HG03159 (cell line): ENCODE measurements at regions not wholly inside any gene's neighbourhood (a gene's known extent, or its start where the extent isn't known, plus 50 kb on each side); places are given as distances from the start of the nearest gene placed in this dataset.

Experiments
- ATAC-seq: cut with Tn5 transposase; IDR thresholded peaks from one replicate; pipeline ENCODE4 v1.9.1; 2021; ENCODE audit warnings: mild to moderate bottlenecking, moderate library complexity; ENCODE audit not compliant: unreplicated experiment

DNA sequence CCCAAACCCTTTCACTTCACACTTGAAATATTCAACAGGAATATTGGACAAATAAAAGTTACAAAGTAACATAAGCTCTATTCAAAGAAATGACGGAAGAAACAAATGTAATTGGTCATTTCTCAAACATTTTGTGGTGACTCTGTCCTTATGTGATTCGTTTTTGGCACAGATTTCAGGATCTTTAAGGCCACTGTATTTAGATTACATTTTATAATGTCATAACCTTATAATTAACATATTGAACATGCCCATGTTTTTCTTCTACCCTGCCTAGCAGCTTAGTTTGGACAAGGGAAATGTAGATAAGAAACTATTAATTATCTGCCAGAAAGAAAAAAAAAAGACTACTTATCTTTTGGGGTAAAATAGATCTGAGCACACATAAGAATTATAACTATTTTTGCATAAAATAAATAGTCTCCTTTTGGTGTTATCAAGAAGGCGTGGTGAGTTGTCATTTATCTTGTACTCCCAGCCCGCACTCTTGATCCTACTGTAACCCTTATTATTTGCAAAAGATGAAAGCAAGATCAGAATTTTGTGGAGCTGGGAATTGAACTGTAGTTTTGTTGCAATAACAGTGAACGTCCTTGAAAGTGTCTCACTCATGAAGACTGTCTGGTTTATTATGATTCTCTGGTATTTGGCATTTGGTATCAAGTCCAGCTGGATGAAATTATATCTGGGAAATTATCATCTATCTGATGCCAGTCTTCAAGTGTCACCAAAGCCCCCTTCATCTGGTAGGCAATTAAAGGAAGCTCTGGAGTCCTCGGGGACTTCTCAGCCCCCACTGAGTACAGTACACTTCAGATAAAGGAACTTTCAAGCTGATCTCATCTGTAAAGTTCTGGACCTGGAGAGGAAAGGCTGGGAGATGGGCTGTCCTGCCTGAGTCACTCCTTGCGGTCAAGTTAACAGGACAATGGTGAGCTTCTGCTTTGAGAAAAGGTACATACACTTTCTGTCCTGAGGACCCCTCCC lies 175.7 kb upstream of the INHBA start:
- no peak for ATAC-seq

DNA sequence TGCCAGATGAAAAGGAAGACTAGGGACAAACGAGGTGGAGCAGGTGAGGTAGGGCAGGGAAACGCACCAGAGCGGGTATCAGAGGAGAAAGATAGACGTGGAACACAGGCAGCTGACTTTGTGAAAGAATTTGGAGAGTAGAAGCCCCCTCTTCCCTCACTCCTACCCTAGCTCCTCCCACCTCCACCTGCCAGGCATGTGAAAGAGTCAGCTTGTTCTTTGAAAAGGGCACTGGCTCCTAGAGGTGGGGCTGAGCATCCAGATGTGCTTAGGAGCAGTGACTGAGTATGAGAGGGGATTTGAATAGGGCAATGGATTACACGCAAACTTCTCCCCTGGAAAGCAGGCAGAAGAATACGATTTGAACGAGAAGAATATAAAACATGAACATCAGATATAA lies 174.2 kb upstream of the INHBA start:
- no peak for ATAC-seq

DNA sequence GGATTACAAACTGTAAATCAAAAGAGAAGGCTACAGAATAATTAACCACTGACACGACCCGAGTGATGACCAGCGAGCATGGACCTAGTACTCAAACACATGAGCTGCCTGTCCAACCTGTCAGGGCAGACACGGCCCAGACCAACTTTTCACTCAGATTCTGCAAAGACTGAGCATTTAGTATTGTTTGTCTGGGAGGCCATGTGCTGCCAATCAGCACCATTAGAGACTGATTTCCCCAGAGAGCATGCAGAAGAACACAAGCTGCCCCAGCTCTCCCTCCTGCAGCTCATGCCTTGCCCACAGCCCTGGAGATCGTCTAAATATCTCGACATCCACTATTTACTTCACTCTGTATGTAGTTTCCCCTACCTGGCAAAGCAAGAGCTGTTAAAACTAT lies 172.6 kb upstream of the INHBA start:
- ATAC-seq = no peak

DNA sequence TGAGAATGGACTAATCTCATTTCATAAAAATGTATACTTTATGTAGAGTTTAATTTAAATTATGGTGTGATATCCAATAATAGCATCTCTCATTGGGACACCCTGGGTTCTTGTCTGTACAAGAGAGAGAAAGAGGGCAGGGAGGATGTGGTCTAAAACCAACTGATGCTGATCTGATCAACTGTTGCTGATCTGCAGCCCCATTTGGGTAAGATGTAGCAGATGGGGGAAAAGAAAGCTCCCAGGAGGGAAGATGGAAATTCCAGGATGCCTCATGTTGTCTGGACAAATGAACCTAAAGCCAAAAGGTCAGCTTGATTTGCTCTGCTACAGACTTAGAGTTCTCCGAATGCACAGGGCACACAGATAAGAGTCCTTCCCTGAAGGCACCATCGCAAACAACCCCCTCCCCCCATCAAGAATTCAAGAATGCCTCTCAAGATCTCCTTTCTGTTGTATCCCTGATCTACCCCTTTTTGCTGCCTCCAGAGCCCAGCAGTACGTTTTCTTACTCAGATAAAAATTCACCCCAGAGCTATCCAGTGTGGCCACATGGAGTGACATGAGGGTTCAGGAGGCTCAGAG lies 171.4 kb upstream of the INHBA start:
- ATAC-seq = no peak

DNA sequence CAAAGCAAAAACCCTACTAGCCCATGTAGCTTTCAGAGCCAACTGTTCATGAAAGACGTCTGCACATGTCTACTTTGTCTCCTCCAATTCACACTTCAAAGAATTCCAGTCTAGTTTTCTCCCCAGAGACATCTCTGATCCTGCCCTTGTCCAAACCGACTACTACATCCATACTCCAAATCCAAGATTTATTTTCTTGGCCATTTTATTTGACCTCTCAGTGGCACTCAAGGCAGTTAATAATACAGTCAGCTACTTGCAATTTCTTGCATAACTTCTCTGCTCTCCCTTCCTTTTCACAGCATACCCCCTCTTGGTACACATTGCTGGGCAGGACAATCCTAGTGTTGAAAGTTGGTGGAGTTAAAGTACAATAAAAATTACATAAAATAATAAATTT lies 170.9 kb upstream of the INHBA start:
- ATAC-seq = no peak

DNA sequence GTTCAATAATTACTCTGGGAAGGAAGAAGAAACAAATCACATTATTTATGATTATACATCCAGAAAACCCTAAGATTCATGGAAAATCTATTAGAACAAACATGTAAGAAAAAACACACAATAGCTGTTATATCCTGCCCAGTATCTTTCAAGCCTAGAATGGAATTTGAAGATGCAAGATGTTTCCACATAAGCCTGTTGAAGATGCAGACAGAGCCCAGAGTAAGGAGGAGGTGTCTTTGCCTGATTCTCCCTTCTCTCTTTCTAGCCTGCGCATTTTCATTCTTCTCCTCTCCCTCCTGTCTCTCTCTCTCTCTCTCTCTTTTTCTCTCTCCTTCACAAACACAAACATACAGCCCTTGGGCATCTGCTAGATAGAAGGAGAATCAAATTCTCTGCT lies 170.1 kb upstream of the INHBA start:
- no peak for ATAC-seq

DNA sequence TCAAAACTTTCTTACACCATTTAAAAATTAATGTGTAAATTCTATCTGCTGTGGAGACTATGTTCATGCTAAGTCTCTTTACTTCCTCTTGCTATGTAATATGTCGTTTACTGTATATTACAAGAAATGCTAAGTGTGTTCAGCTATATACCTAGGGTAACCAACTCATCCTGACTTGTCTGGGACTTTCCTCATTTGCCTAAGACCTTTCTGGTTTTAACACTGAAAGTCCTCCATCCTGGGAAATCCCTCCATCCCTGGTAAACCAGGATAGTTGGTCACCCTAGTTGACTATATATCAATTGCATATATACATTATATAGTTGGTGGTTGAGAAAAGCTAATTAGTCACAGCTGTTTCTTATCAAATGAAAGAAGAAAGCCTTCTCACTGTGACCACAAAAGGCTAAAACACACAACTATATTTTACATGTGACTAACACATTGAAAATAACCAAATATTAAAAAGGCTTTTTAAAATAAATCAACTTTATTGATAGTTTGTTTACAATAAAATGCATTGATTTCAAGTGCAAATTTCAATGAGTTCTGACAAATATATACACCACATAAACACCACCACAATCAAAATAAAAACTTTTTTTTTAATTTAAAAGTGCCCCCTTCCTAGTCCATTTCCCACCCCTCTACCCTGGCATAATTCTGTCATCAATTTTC lies 167.7 kb upstream of the INHBA start:
- ATAC-seq = peak; percentile 60

DNA sequence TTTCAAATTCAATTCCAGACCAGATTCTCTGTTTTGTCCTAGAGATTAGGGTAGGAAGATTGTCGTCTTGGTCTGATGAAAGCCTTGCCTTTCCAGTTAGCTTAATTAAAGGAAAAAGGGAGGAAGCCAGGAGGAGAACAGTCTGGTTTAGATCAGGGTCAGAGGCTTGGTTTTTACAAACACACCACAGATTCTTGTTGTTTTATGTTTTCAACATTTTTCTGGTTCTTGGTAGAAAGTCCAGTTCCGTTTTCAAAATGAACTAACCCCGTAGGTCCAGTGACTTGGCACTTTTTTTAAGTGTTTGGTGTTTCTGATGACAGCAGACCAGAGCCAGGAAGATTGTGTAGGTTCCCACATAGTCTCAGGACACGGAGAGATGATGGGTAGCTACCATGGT lies 167.1 kb upstream of the INHBA start:
- peak; percentile 23 for ATAC-seq

DNA sequence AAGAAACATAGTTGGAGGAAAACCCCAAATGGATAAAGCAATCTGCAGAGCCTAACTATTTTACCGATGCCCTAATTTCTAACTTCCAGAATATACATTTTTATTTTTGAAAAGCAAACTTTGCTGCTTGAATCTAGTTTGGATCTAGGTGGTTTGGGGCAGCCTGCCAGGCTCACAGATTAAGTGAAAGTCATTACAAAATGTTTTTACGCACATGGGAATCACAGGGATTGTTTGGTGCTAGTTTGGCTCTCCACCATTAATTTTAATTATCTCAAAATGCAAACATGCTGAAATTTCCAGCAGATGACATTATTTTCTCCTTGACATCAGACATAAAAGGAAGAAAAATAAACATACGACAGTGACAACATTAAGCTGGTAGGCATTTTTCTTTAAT lies 166.7 kb upstream of the INHBA start:
- no peak for ATAC-seq

DNA sequence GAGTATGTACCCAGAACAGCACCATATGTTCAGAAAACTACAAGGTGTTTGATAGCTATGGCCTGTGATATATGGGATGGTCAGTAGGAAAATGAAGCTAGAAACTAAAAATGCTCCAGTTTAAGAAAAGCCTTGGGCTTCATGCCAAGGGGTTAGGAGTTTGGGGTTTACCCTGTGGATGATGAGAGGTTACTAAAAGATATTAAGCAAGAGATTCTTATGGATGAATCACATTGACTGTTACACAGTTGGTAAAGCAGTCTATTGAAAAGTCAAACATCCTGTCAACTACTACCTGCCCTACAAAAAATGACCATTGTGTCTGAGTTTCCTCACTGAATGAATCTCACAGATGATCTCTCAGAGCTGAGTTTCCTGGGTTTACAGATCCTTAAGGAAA lies 166.2 kb upstream of the INHBA start:
- no peak for ATAC-seq

DNA sequence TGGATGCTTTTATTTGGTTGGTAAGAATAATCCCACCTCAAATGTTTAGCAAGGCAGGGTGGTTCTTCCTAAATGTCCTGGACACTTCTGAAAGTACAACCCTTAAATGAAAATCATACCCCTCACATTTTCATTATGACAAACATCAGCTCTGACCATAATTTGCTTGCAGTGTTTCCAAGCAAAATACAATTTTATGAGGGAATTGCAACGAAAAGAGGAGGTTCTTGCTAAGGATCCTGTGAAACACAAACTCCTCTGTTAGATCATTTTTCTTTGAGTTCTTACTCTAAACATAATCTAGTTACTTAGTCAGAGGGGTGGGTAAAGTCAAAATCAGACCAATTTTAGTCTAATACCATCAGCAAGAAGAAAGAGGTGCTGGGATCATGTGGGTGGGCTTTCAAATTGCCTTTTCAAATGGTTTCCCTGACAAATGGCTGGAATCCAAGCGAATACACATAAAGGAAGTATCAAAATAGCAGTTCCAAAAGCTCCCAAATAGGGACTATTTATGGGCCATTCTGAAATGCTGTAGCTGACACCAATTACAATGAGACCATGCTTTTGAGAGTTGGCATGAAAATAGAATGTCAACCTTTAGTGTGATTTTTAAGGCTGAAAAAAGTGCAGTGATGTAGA lies 164.9 kb upstream of the INHBA start:
- no peak for ATAC-seq

DNA sequence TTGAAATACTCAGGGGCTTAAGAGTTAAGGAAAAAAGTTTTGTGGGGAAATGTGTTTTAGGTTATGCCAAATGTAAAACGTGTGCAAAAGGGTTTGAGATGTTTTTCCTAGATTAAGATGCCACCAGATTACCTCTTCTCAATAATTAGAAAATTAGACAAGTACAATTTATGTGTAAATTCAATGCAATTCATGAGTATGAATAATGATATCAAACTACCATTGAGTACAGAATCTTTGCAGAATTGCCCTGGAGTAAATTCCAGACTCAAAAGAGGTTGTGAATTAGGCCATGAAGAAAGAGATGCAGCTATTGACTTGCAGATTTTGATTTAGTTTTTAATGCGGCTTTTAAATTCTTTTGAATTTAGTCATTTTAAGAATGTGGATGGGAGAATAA lies 159.4 kb upstream of the INHBA start:
- no peak for ATAC-seq

DNA sequence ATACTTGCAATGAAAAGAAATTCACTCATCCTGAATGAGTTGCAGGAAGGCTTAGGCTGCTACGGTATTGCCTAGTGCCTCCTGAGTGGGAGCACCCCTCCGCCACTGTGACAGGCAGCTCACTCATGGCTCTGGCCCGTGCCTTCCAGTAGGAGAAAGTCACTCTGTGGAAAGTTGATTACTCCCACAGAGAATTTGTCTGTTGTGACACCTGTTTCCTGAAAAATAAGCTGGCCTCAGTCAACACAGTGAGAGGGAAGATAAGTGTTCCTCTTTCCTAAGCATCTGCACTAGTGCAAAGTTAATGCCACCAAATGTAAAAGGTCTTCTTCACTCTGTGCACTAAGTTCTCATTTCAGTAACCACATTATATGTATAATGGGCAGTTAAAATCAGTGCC lies 158.8 kb upstream of the INHBA start:
- ATAC-seq = no peak

DNA sequence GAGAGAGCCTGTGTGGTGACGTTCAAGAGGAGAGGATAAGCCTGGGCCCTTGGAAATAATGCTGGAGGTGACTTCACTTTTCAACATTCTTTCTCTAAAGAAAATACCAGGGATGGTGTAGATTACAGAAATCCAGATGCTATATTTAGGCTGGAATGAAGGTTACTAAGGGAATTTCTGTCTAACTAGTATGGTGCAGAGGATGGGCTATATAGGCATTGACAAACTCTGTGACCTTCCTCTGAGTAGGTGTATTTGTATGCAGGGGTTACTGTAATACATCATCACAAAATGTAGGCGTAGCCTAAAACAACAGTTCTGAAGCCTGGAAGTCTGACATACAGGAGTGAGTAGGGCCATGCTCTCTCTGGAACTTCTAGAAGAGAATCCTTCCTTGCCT lies 155.3 kb upstream of the INHBA start:
- no peak for ATAC-seq

DNA sequence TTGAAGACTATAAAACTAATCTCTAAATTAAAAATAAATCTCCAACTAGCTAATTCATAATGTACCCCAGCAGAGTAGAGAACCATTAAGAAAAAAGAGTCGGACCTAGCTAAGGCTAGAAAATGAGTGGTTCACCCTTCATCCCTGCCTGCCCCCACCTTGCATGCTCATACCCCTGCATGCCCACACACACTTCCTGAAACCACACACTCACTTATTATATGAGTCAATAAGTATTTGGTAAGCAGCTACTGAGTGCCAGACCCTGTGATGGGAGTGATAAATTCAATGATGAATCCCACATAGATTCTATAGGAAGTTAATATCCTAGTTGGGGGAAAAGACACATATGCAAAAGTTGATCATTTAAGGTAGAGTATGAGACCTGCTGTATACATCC lies 152.9 kb upstream of the INHBA start:
- no peak for ATAC-seq

DNA sequence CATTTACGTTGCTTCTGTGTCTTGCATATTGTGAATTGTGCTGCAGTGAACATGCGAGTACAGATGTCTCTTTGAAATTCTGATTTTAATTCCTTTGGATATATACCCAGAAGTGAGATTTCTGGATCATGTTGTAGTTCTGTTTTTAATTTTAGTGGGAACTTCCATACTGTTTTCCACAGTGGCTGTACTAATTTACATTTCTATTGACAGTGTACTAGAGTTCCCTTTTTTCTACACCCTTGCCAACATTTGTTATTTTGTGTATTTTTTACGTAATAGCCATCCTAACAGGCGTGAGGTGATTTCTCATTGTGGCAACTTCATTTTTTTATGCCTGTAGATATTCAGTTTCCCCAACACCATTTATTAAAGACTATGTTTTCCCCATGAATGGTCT lies 144.7 kb upstream of the INHBA start:
- ATAC-seq = no peak

DNA sequence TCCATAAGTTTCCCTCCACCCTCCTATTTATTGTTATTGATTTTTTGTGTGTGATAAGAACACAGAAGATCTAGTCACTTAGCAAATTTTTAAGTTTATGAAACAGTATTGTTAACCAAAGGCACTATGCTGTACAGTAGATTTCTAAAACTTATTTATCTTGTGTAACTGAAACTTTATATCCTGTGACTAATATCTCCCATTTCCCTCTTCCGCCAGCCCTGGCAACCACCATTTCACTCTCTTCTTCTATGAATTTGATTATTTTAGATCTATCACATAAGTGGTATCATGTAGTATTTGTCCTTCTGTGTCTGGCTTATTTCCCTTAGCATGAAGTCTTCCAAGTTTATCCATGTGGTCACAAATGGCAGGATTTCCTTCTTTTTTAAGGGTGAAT lies 144.3 kb upstream of the INHBA start:
- no peak for ATAC-seq

DNA sequence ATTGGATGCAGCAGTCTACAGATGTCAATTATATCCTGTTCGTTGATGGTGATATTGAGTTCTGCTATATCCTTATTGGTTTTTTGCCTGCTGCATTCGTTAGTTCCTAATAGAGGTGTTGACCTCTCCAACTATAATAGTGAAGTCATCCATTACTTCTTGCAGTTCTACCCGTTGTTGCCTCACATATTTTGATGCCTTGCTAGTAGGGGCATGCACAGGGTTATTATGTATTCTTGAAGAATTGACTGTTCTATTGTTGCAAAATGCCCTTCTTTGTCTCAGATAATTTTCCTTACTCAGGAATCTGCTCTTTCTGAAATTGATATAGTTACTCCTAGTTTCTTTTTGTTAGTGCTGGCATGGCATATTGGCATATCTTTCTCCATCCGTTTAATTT lies 140.1 kb upstream of the INHBA start:
- no peak for ATAC-seq

DNA sequence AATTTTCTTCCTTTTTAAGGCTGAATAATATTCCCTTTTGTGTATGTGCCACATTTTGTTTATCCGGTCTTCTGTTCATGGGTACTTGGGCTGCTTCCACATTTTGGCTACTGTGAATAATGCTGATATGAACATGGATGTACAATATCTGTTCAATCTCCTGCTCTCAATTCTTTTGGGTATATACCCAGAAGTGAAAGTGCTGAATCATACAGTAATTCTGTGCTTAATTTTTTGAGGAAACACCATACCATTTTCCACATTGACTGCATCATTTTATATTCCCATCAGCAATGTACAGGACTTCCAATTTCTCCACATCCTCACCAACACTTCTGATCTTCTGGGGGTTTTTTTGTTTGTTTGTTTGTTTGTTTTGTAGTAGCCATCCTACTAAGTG lies 135.0 kb upstream of the INHBA start:
- ATAC-seq = no peak

DNA sequence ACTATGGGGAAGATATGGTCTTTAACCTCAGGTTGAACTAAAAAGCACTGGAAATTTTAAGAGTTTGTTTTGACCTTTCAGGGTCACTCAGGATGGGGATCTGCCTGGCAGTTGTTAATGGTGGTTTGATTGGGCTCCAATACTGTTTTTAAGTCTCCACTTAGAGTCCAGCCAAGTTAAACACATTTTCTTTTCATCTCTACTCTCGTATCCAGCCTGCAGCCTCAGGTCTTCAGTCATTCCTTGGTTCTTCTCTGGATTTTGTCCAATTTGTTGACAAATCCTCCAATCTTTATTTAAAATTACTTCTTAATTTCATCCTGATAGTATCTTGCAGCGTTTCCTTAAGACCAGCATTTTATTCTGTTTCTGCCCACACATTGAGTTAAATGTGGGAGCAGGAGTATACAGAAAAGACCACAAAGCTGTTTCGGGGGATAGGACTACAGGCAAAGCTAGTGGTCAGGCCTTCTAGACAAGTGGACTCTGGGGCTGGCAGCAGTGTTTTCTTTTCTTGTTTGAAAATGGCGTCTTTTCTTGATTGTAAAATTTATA lies 133.2 kb upstream of the INHBA start:
- no peak for ATAC-seq
